ENCODE measurements at regions not wholly inside any gene's neighbourhood (a gene's known extent, or its start where the extent isn't known, plus 50 kb on each side); places are given as distances from the start of the nearest gene placed in this dataset.

DNA sequence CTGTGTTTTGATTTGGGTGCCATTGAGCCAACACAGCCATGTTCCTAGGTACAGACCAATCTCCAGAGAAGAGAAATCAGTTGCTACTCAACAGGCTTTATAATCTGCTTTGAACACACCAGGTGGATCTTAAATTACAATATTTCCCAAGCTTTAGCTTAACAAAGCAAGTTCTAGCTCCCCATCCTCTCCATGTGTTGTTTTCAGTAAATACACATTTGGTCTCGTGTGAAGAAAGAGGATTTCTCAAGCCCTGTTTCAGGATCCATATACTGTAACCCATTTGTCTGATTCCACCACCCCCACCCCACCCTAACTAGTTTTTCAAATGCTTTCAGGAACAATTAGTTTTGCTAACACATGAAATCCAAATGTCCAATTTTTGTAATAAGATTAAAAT, 109.6 kb upstream of the NIPBL start:
- DNase-seq (ENCODE audit: low read depth), result no peak
- TF ChIP-seq, protein P1, sequence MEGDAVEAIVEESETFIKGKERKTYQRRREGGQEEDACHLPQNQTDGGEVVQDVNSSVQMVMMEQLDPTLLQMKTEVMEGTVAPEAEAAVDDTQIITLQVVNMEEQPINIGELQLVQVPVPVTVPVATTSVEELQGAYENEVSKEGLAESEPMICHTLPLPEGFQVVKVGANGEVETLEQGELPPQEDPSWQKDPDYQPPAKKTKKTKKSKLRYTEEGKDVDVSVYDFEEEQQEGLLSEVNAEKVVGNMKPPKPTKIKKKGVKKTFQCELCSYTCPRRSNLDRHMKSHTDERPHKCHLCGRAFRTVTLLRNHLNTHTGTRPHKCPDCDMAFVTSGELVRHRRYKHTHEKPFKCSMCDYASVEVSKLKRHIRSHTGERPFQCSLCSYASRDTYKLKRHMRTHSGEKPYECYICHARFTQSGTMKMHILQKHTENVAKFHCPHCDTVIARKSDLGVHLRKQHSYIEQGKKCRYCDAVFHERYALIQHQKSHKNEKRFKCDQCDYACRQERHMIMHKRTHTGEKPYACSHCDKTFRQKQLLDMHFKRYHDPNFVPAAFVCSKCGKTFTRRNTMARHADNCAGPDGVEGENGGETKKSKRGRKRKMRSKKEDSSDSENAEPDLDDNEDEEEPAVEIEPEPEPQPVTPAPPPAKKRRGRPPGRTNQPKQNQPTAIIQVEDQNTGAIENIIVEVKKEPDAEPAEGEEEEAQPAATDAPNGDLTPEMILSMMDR (conservative IDR thresholded peaks at IDR 0.05; ENCODE audit: control insufficient read depth, insufficient read depth, low read depth, low read length), result no peak

DNA sequence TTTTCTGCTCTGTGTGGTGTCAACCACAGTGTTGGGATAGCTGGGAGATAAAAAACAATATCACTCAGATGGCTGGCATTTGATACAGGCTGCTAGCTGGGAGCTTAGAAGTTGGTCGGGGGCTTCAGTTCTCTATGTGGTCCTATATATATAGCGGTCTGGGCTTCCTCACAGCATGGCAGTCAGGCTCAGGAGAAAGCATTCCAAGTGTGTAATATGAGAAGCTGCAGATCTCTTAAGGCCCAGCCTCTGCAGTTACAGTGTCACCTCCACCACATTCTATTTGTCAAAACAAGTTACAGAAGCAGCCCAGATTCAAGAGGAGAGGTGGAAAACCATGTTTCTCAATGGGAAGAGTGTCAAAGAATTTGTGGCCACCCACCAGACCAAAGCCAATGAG, 108.1 kb upstream of the NIPBL start:
- H3K4me3 ChIP-seq (ENCODE audit: control insufficient read depth, low read depth, low read length), result no peak overlapping the region
- DNase-seq (ENCODE audit: low read depth), result no peak
- TF ChIP-seq, protein P1 (conservative IDR thresholded peaks at IDR 0.05; ENCODE audit: control insufficient read depth, insufficient read depth, low read depth, low read length), result no peak

More for the DNA sequence above, 109.6 kb upstream of the NIPBL start:
- H3K4me3 ChIP-seq (ENCODE audit: control insufficient read depth, low read depth, low read length), result no peak overlapping the region

DNA sequence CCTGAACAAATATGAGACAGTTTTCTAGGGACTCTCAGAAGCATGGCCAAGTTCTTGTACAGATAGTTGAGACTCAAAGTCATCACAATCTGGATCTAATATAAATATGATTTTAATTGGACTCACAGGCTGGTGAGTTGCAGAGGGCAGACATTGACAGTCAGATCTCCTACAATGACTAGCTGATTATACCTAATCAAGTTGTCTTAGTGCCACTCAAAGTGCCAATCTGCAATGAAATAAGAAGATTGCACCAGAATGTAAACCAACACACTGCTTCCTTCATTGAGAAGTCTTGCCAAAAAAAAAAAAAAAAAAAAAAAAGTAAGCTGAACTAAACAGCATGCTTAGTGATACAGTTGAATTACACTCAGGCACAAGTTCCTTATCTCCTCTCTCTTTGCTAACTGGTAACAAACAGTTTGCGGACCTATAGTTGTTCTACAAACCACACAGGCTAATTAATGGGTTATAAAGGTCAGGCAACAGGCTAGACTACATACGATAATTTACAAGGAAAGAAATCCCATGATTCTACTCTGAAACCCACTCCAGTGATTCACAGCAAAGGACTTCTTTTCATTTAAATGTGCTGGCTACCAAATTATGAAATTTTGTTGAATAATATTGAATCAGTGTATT, 107.3 kb upstream of the NIPBL start:
- TF ChIP-seq, protein P1 (conservative IDR thresholded peaks at IDR 0.05; ENCODE audit: control insufficient read depth, insufficient read depth, low read depth, low read length), result no peak
- DNase-seq (ENCODE audit: low read depth), result no peak
- no peak overlapping the region for H3K4me3 ChIP-seq (ENCODE audit: control insufficient read depth, low read depth, low read length)

DNA sequence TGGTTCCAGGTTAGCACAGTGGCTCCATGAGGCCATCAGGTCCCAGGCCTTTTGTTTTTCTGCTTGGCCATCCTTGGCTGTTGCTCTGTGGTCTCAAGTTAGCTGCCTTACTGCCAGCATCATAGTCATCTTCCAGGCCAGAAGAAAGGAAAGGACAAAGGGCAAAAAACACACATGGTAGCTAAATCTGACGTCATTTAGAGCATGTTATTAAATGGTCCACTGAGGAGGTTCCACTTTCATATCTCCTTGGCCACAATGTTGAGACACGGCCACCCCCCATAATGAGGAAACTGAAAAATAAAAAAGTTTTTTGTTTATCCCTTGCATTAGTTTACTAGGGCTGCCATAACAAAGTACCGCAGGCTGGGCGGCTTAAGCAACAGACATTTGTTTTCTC, 106.4 kb upstream of the NIPBL start:
- DNase-seq (ENCODE audit: low read depth), result peak; percentile 11
- no peak overlapping the region for H3K4me3 ChIP-seq (ENCODE audit: control insufficient read depth, low read depth, low read length)
- TF ChIP-seq, protein P1 (conservative IDR thresholded peaks at IDR 0.05; ENCODE audit: control insufficient read depth, insufficient read depth, low read depth, low read length), result no peak

DNA sequence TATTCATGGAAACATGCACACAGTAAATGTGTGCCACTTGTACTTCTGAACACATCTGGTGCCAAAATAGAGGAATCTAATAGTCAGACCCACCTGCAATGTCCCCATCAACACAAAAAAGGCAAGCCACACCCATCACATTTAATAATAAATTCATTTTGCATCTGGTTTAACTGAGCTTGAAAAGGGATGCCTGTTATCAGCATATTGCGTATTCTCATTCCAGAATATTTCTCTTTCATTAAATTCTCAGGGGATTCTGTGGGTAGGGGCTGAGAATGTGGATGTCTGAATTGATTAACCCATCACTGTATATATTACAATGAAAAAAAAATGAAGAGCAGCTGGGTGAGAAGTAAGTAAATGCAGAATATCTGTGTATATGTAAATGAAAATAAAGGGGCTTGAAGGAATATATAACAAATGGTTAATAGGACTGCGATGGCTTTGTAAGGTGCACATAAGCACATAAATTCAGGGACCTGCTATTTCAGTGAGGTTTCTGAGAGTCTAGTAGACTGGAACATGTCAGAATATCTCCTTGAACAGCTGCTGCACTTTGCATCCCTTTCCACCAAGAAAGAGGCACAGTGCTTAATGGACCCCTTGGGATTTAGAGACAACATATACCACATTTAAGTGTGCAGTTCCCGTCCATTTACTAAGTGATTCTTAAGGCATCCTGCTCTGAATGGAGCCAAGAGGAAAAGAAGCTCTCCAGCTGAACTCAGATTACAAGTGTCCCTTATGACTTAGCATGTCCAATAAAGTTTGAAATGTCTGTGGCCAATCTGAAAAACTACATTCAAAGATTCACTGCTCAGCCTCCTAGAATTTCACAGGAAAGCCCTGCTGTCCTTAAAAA, 104.1 kb upstream of the NIPBL start:
- H3K4me3 ChIP-seq (ENCODE audit: control insufficient read depth, low read depth, low read length), result no peak overlapping the region
- TF ChIP-seq, protein P1 (conservative IDR thresholded peaks at IDR 0.05; ENCODE audit: control insufficient read depth, insufficient read depth, low read depth, low read length), result no peak
- DNase-seq (ENCODE audit: low read depth), result no peak

DNA sequence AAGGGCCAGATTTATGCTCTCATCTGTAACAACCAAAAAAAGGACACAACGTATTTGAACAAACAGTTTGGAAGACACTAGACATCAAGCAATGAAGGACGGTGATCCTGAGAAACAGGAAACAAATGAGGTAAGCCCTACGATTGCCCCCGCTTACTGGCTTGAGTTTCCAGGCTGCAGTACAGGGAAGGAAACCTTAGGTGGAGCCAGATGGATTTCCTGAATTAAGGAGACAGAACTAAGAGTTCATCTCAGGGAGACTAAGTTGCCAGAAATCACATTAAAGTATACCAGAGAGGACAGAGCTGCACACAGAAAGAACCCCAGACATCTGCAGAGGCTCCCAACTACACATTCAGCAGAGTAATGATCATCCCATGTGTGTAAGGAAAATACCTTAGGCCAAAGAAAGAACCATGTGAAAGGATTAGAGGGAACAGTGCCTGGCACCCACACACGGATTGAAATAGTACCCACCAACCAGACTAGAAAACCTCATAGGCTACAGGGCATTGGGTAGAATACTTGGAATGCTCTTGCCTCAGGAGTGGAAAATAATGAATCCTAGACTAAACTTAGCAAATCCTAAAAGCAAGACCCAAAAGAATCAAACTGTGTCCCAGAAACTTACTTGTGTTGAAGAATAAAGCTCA, 99.3 kb upstream of the NIPBL start:
- no peak overlapping the region for H3K4me3 ChIP-seq (ENCODE audit: control insufficient read depth, low read depth, low read length)
- TF ChIP-seq, protein P1 (conservative IDR thresholded peaks at IDR 0.05; ENCODE audit: control insufficient read depth, insufficient read depth, low read depth, low read length), result peak; percentile 44
- peak; percentile 35 for DNase-seq (ENCODE audit: low read depth)
